CD4-positive, alpha-beta T cell (primary cell): ENCODE measurements at regions not wholly inside any gene's neighbourhood (a gene's known extent, or its start where the extent isn't known, plus 50 kb on each side); places are given as distances from the start of the nearest gene placed in this dataset.

Experiments
- ATAC-seq: fragments of 200-7000 bp; cut with Tn5 transposase; one replicate; pipeline ENCODE4 v1.10.0; 2022; ENCODE audit warnings: mild to moderate bottlenecking; ENCODE audit not compliant: poor library complexity
- CTCF ChIA-PET: fragments of 350-600 bp; sonication (Branson Sonifier 250); formaldehyde crosslinking; loops from one replicate; lab custom pipeline; 2021; ENCODE audit warnings: antibody characterized with exemption, inconsistent platforms; lab: Charles Lee
- POLR2A ChIA-PET: fragments of 350-600 bp; sonication (Branson Sonifier 250); formaldehyde crosslinking; loops from one replicate; lab custom pipeline; 2021; ENCODE audit warnings: antibody characterized with exemption, inconsistent platforms; lab: Charles Lee
- DNase-seq, 14 experiments: peaks; one replicate each; pipeline ENCODE4 v3.0.0-alpha.2; 2013 to 2020; ENCODE audit warnings: mixed read lengths in 2 of 14
- H3K27ac ChIP-seq, 2 donors: one replicate each; pipeline versions ENCODE4 v1.5.1 to v1.7.0; 2013; ENCODE audit warnings: low read length in 2 of 2, low read depth in 1 of 2, mild to moderate bottlenecking in 1 of 2
- H3K27me3 ChIP-seq, 2 experiments: 1 replicate in 1 of 2; 2 replicates in 1 of 2; pipeline versions ENCODE4 v1.6.1 to v1.7.0; 2013; ENCODE audit warnings: low read length in 2 of 2, control low read depth in 1 of 2, mild to moderate bottlenecking in 1 of 2, moderate library complexity in 1 of 2; ENCODE audit not compliant: insufficient read depth in 2 of 2, control insufficient read depth in 1 of 2
- H3K36me3 ChIP-seq: one replicate; pipeline ENCODE4 v1.6.1; 2013; ENCODE audit warnings: low read length, control low read depth; ENCODE audit not compliant: insufficient read depth
- H3K4me1 ChIP-seq: one replicate; pipeline ENCODE4 v1.6.1; 2013; ENCODE audit warnings: low read length, control low read depth; ENCODE audit not compliant: insufficient read depth
- H3K4me3 ChIP-seq: one replicate; pipeline ENCODE4 v1.5.1; 2013; ENCODE audit warnings: mild to moderate bottlenecking, low read length, moderate library complexity
- H3K9me3 ChIP-seq, 2 experiments: 1 replicate in 1 of 2; 2 replicates in 1 of 2; pipeline versions ENCODE4 v1.6.1 to v1.7.0; 2013; ENCODE audit warnings: low read length in 2 of 2, mild to moderate bottlenecking in 2 of 2, control low read depth in 1 of 2, moderate library complexity in 1 of 2; ENCODE audit not compliant: control insufficient read depth in 1 of 2, insufficient read depth in 1 of 2
- H3K27ac Mint-ChIP-seq: one replicate; pipeline ENCODE4 v1.8.0; 2020; ENCODE audit warnings: mixed read lengths
- H3K27me3 Mint-ChIP-seq: one replicate; pipeline ENCODE4 v1.8.0; 2021; ENCODE audit warnings: mixed read lengths
- H3K36me3 Mint-ChIP-seq: one replicate; pipeline ENCODE4 v1.8.0; 2021; ENCODE audit warnings: low read depth, mixed read lengths
- H3K4me1 Mint-ChIP-seq: one replicate; pipeline ENCODE4 v1.8.0; 2021; ENCODE audit warnings: low read depth, mixed read lengths
- H3K4me3 Mint-ChIP-seq: one replicate; pipeline ENCODE4 v1.8.0; 2020; ENCODE audit warnings: mild to moderate bottlenecking, mixed read lengths
- H3K9me3 Mint-ChIP-seq: one replicate; pipeline ENCODE4 v1.8.0; 2020; ENCODE audit warnings: mixed read lengths
- intact Hi-C, 2 experiments: fragments of 100-400 bp; cut with DNase I in 1 of 2; cut with micrococcal nuclease in 1 of 2; formaldehyde crosslinking; loops; one replicate each; pipeline versions ENCODE4 v1.15.1 to v1.9.0; 2023 to 2025; cut with DNase I, micrococcal nuclease
- TF ChIP-seq, protein P1 (sequence below): fragments of 200-600 bp; IDR thresholded peaks from one replicate; pipeline ENCODE4 v1.8.0; 2022; ENCODE audit warnings: antibody characterized with exemption, mild to moderate bottlenecking

DNA sequence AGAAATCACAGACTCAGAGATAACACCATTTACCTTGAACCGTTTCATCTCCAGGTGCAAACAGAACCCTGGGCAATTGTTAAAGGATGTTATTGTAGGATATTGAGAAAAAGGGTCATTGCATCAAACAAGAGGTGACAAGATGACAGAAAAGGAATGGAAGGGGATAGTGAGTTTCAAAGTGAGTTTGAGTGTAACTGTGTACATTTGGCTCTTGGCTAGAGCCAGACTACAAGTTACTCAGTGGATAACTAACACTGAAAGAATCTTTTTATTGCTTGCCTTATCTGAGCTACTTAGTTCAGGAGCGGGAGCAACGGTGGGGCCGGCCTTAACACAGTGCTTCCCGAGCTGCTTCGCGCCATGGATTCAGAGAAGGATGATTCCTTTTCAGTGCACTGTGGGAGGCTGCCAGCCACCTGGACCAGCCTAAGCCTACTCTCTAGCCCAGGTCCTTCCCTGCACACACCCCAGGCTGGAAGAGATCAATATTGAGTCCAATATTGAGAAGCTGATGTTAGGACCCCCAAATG, 193.4 kb downstream of the ATPSCKMT start:
- Mint-ChIP-seq H3K36me3 (peaks cover 2% of the 10 kb centered on the region), H3K27me3 (no peaks in the 10 kb centered on the region), H3K27ac (no peak overlapping the region), H3K4me1 (no peaks in the 10 kb centered on the region), H3K4me3 (no peak overlapping the region), H3K9me3 (peaks cover 12% of the 10 kb centered on the region)
- TF ChIP-seq, protein P1, sequence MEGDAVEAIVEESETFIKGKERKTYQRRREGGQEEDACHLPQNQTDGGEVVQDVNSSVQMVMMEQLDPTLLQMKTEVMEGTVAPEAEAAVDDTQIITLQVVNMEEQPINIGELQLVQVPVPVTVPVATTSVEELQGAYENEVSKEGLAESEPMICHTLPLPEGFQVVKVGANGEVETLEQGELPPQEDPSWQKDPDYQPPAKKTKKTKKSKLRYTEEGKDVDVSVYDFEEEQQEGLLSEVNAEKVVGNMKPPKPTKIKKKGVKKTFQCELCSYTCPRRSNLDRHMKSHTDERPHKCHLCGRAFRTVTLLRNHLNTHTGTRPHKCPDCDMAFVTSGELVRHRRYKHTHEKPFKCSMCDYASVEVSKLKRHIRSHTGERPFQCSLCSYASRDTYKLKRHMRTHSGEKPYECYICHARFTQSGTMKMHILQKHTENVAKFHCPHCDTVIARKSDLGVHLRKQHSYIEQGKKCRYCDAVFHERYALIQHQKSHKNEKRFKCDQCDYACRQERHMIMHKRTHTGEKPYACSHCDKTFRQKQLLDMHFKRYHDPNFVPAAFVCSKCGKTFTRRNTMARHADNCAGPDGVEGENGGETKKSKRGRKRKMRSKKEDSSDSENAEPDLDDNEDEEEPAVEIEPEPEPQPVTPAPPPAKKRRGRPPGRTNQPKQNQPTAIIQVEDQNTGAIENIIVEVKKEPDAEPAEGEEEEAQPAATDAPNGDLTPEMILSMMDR, result no peak
- Histone ChIP-seq H3K4me1 (no peaks in the 10 kb centered on the region), H3K9me3 (peaks cover 17 to 29% of the 10 kb centered on the region in 2 experiments), H3K27me3 (no peaks in the 10 kb centered on the region), H3K4me3 (no peak overlapping the region), H3K36me3 (no peaks in the 10 kb centered on the region), H3K27ac (no peak overlapping the region)
- DNase-seq, result no peak
- ChIA-PET CTCF (no interaction called here), POLR2A (no interaction called here)
- intact Hi-C loops, result no loop called here
- no peak for ATAC-seq

DNA sequence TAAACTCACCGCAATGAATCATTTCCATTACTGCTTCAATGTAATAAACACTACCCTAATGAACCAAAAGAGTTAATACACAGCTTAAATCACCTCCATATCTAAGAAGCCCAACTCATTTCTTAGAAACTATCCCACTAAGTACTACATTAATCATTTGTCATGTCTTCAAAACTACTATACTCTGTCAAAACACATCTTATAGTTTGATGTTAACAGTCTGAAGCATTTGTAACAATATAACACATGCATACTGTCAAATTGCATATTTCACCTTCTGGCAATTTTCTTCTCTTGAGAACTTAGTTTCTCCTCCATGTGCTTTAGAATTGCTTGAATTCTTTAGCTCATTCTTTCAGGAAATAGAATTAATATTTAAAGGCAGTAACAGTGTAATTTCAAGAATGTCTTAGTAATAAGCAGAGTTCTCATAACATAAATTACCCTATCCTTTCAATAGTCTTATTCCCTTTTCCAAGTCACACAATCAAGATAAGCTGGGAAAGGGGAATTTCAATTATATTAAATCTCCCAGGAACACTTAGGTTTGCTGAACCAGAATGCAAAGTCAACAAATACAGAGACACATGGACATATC, 199.7 kb downstream of the ATPSCKMT start:
- Mint-ChIP-seq H3K4me3 (no peak overlapping the region), H3K9me3 (peaks cover 14% of the 10 kb centered on the region), H3K4me1 (no peaks in the 10 kb centered on the region), H3K27me3 (no peaks in the 10 kb centered on the region), H3K36me3 (peaks cover 5% of the 10 kb centered on the region), H3K27ac (no peak overlapping the region)
- Histone ChIP-seq H3K9me3 (peaks cover 14 to 20% of the 10 kb centered on the region in 2 experiments), H3K36me3 (no peaks in the 10 kb centered on the region), H3K27me3 (no peaks in the 10 kb centered on the region), H3K4me3 (no peak overlapping the region), H3K27ac (no peak overlapping the region), H3K4me1 (no peaks in the 10 kb centered on the region)
- ATAC-seq, result no peak
- TF ChIP-seq, protein P1, result no peak
- ChIA-PET POLR2A (no interaction called here), CTCF (no interaction called here)
- no peak for DNase-seq
- intact Hi-C loops, result no loop called here

DNA sequence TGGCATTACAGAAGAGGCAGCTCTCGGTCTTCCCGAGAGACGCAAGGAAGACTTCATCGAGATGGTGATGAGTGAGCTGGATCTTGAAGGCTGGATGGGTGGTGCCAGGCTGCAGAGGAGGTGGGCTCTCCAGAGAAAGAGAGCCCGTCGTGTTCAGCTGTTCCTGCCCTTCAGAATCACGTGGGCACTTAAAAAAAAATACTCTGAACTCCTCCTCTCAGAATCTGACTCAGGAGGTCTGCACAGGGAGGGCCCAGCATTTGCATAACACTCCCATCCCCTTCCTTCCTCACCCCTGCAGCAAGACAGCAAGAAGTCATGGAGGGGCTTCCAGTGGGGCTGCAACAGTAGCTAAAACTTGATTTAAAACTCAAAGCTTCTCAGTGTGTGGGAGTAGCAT, 203.0 kb downstream of the ATPSCKMT start:
- H3K36me3 ChIP-seq, result no peaks in the 10 kb centered on the region
- Mint-ChIP-seq H3K4me1 (no peaks in the 10 kb centered on the region), H3K27ac (no peak overlapping the region), H3K27me3 (no peaks in the 10 kb centered on the region), H3K4me3 (no peak overlapping the region), H3K9me3 (peaks cover 5% of the 10 kb centered on the region), H3K36me3 (peaks cover 5% of the 10 kb centered on the region)
- ChIA-PET POLR2A (no interaction called here), CTCF (no interaction called here)
- no peak for DNase-seq
- no peak overlapping the region for H3K27ac ChIP-seq
- TF ChIP-seq, protein P1, result no peak
- intact Hi-C loops, result no loop called here
- H3K4me1 ChIP-seq, result no peaks in the 10 kb centered on the region
- peaks cover 7 to 10% of the 10 kb centered on the region in 2 experiments for H3K9me3 ChIP-seq
- ATAC-seq, result no peak
- H3K27me3 ChIP-seq, result no peaks in the 10 kb centered on the region
- H3K4me3 ChIP-seq, result no peak overlapping the region
